ENCODE measurements at regions not wholly inside any gene's neighbourhood (a gene's known extent, or its start where the extent isn't known, plus 50 kb on each side); places are given as distances from the start of the nearest gene placed in this dataset.

DNA sequence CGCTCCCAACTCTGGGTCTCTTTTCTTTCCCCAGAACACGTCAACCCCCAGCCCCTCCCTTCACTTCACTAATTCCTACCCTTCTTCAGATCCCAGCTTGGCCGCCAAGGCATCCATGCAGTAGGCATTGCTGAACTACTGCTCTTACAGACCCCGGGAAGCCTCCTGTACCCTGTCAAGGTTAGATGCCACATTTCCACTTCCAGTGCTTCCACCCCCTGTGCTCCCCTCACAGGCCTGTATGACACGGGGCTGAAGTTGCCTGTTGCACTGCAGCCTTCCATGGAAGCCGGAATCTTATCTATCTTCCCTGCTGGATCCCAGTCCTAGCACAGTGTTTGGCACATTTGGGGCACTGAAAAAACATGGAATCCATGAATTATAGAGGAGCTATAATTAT is 99.0 kb upstream of the SOD1 start:
- no peak overlapping the region for H3K27ac ChIP-seq (ENCODE audit: low read depth, low read length)
- no peak overlapping the region for H3K9ac ChIP-seq (ENCODE audit: low read length)
- no peaks in the 10 kb centered on the region for H3K36me3 ChIP-seq (ENCODE audit: control insufficient read depth, insufficient read depth, low read length)
- H3K4me1 ChIP-seq (ENCODE audit: control insufficient read depth, insufficient read depth, low read length), result no peaks in the 10 kb centered on the region
- H3K27me3 ChIP-seq (ENCODE audit: control insufficient read depth, insufficient read depth, low read length), result peaks cover 10% of the 10 kb centered on the region
- no peak overlapping the region for H3K4me3 ChIP-seq (ENCODE audit: low read length)

- Histone ChIP-seq H3K27ac (ENCODE audit: low read depth, low read length) (no peak overlapping the region), H3K9ac (ENCODE audit: low read length) (no peak overlapping the region), H3K4me1 (ENCODE audit: control insufficient read depth, insufficient read depth, low read length) (no peaks in the 10 kb centered on the region), H3K27me3 (ENCODE audit: control insufficient read depth, insufficient read depth, low read length) (peaks cover 10% of the 10 kb centered on the region), H3K4me3 (ENCODE audit: low read length) (peak overlapping the region; percentile 67), H3K36me3 (ENCODE audit: control insufficient read depth, insufficient read depth, low read length) (no peaks in the 10 kb centered on the region)
Observed at GRCh38 chr21:31559368-31560119, 99.9 kb upstream of the SOD1 start.

DNA sequence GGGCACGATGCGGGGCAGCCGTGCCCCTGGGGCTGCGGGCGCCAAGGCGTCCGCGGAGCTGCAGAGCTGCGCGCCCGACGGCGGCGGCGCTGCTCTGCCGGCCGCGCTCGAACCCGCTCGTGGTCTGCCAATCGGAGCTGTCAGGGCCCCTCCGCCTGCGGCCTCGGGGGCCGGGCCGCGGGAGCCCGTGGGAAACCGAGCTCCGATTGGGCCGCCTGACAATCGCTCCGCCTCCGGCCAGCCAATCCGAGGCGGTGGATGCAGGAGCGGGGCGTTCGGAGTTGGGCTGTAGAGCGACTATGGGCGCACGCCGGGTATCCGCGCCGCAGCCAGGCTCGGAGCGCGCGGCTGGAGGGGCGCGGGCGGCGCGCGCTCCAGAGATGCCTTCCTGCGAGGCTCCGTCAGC is 100.5 kb upstream of the SOD1 start:
- H3K27me3 ChIP-seq (ENCODE audit: control insufficient read depth, insufficient read depth, low read length), result peaks cover 10% of the 10 kb centered on the region
- no peak overlapping the region for H3K27ac ChIP-seq (ENCODE audit: low read depth, low read length)
- no peaks in the 10 kb centered on the region for H3K36me3 ChIP-seq (ENCODE audit: control insufficient read depth, insufficient read depth, low read length)
- H3K4me3 ChIP-seq (ENCODE audit: low read length), result peak overlapping the region; percentile 70
- H3K9ac ChIP-seq (ENCODE audit: low read length), result no peak overlapping the region
- no peaks in the 10 kb centered on the region for H3K4me1 ChIP-seq (ENCODE audit: control insufficient read depth, insufficient read depth, low read length)

GRCh38 chr21:31558189-31558961 is 101.1 kb upstream of the SOD1 start:
- H3K36me3 ChIP-seq (ENCODE audit: control insufficient read depth, insufficient read depth, low read length), result no peaks in the 10 kb centered on the region
- no peak overlapping the region for H3K9ac ChIP-seq (ENCODE audit: low read length)
- no peak overlapping the region for H3K27ac ChIP-seq (ENCODE audit: low read depth, low read length)
- H3K4me1 ChIP-seq (ENCODE audit: control insufficient read depth, insufficient read depth, low read length), result no peaks in the 10 kb centered on the region
- peaks cover 10% of the 10 kb centered on the region for H3K27me3 ChIP-seq (ENCODE audit: control insufficient read depth, insufficient read depth, low read length)
- H3K4me3 ChIP-seq (ENCODE audit: low read length), result peak overlapping the region; percentile 70

DNA sequence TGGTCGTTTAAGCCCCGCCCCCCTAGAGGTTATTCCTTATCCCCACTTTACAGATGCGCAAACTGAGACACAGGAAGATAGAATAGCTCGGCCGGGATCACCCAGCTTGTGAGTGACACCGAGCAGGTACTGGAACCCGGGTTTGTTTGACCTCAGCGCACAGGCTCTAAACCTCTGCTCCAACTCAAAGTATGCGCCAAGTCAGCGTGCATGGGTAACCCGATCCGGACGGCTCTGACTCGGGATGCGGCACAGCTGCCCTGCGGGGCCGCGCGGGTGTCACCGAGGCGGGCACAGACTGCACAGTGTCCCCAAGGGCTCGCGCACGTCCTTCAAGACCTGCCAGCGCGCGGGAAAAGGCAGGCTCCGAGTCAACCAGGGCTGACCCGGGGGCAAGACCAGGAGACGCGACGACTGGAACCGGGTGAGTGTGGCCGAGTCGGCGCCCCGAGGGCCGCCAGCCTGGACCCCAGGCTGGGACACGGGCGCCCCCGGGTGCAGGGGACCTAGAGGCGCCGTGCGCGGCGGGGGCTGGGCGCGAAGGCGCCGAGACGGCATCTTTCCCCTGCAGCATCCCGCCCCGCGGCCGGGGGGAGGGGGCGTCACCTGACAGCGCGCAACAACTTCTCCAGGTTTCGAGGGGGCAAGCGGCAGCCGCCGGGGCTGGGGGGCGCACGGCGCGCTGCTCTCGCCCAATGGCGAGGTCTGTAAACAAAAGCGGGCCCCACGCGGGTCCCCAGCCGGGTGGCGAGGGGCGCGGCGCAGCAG is 101.9 kb upstream of the SOD1 start:
- peak overlapping the region; percentile 70 for H3K4me3 ChIP-seq (ENCODE audit: low read length)
- H3K36me3 ChIP-seq (ENCODE audit: control insufficient read depth, insufficient read depth, low read length), result no peaks in the 10 kb centered on the region
- no peaks in the 10 kb centered on the region for H3K4me1 ChIP-seq (ENCODE audit: control insufficient read depth, insufficient read depth, low read length)
- H3K9ac ChIP-seq (ENCODE audit: low read length), result no peak overlapping the region
- H3K27me3 ChIP-seq (ENCODE audit: control insufficient read depth, insufficient read depth, low read length), result peaks cover 10% of the 10 kb centered on the region
- H3K27ac ChIP-seq (ENCODE audit: low read depth, low read length), result no peak overlapping the region

DNA sequence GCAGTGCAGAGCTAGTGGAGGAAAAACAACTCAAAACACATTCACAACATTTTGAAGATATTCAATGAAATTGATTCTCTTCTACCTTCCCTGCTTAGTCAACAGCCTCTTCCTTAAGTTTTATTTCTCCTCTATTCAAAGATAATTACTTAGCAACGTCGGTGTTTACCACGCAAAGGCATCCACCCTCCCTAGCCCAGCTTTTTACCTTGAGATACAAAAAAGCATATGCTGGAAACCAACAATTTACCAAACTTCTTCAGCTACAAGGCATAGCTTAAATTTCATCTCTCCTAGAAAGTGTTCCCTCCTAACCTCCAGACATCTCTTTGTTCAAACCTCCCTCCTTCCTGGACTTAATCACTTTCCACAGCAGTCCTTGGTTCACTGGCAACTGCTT is 102.8 kb upstream of the SOD1 start:
- Histone ChIP-seq H3K27ac (ENCODE audit: low read depth, low read length) (no peak overlapping the region), H3K9ac (ENCODE audit: low read length) (no peak overlapping the region), H3K27me3 (ENCODE audit: control insufficient read depth, insufficient read depth, low read length) (peaks cover 10% of the 10 kb centered on the region), H3K4me1 (ENCODE audit: control insufficient read depth, insufficient read depth, low read length) (no peaks in the 10 kb centered on the region), H3K36me3 (ENCODE audit: control insufficient read depth, insufficient read depth, low read length) (no peaks in the 10 kb centered on the region), H3K4me3 (ENCODE audit: low read length) (no peak overlapping the region)

DNA sequence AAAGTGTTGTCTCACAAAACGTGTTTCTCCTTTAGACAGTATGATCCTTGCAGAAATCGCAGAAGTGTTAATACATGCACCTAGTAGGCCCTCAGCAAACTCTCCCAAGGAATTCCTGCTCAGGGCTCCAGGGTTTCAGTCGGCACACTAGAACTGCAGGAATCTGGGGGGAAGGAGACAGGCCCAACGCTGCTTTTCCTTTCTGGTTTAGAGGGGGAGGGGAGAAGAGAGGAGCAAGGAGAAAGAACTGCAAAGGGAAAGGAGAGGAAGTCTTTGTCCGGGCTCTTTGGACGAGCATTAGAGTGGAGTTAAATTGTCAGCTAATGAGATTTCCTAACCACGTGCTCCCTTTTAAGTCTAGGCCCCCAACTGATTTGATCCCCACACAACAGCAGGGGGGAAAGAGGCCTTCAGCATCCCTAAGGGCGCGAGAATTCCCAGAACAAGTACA is 103.7 kb upstream of the SOD1 start:
- H3K9ac ChIP-seq (ENCODE audit: low read length), result no peak overlapping the region
- H3K27me3 ChIP-seq (ENCODE audit: control insufficient read depth, insufficient read depth, low read length), result peaks cover 10% of the 10 kb centered on the region
- no peaks in the 10 kb centered on the region for H3K4me1 ChIP-seq (ENCODE audit: control insufficient read depth, insufficient read depth, low read length)
- no peak overlapping the region for H3K4me3 ChIP-seq (ENCODE audit: low read length)
- H3K36me3 ChIP-seq (ENCODE audit: control insufficient read depth, insufficient read depth, low read length), result no peaks in the 10 kb centered on the region
- no peak overlapping the region for H3K27ac ChIP-seq (ENCODE audit: low read depth, low read length)

DNA sequence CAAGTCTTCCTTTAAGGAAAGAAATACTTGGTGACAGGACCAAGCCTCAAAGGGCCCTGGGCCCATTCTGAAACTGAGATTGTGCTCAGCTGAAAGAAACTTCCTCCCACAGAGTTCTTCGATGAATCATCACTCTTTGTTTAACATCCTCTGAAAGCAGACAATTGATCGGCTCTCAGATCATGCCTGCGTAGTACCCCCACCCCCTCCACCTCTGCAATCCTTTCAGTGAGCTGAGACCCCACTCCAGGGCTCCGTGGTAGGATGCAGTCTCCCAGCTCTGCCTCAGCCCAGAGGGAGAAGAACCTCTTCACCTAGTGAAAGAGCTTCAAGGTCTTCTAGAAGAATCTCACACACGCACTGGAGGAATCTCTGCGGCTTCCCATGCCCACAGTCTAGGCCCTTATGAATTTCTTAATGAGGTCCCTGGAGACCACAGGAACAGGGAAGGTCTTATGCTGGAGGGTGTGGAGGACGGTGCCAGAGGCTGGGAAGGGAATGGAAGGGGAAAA is 104.9 kb upstream of the SOD1 start:
- no peaks in the 10 kb centered on the region for H3K36me3 ChIP-seq (ENCODE audit: control insufficient read depth, insufficient read depth, low read length)
- H3K4me3 ChIP-seq (ENCODE audit: low read length), result no peak overlapping the region
- H3K9ac ChIP-seq (ENCODE audit: low read length), result no peak overlapping the region
- H3K27me3 ChIP-seq (ENCODE audit: control insufficient read depth, insufficient read depth, low read length), result peaks cover 10% of the 10 kb centered on the region
- H3K27ac ChIP-seq (ENCODE audit: low read depth, low read length), result no peak overlapping the region
- H3K4me1 ChIP-seq (ENCODE audit: control insufficient read depth, insufficient read depth, low read length), result no peaks in the 10 kb centered on the region

DNA sequence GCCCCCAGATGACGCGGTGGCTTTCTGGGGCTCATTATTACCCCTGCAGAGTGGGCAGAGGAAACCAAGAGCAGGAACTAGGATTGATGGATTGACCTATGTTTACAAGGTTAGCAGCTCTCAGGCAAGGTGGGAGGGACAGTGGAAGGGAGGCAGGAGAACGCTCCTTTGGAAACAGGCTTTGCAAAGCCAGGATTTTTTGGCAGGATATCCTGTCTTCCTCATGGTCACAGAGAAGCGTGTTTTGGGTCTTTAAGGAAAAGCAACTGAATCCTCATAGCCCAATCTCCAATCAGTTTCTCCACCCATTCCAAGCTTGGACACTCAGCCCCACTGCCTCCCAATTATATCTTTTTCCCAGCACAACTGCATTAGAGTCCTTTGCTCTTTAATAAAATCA is 105.6 kb upstream of the SOD1 start:
- no peaks in the 10 kb centered on the region for H3K36me3 ChIP-seq (ENCODE audit: control insufficient read depth, insufficient read depth, low read length)
- H3K4me3 ChIP-seq (ENCODE audit: low read length), result no peak overlapping the region
- H3K27me3 ChIP-seq (ENCODE audit: control insufficient read depth, insufficient read depth, low read length), result peaks cover 10% of the 10 kb centered on the region
- H3K9ac ChIP-seq (ENCODE audit: low read length), result no peak overlapping the region
- no peaks in the 10 kb centered on the region for H3K4me1 ChIP-seq (ENCODE audit: control insufficient read depth, insufficient read depth, low read length)
- no peak overlapping the region for H3K27ac ChIP-seq (ENCODE audit: low read depth, low read length)

DNA sequence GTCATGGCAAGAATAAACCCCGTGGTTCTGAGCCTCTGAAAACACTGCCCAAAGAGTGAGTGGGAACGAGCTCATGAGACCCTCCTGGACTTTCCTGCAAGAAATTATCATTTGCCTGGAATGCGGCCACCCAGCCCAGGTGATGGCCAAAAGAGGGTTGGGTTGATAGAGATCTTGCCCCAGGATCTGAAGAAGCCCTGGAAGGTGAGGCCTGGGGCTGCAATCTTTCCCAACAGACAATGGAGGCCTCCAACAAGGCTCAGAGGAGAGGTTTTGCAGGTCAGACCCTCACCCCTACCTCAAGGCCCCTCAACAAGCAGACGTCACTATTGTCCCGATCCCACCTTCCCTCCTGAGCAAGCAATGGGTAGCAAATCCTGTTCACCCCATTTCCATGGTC is 106.0 kb upstream of the SOD1 start:
- Histone ChIP-seq H3K27me3 (ENCODE audit: control insufficient read depth, insufficient read depth, low read length) (peaks cover 10% of the 10 kb centered on the region), H3K36me3 (ENCODE audit: control insufficient read depth, insufficient read depth, low read length) (no peaks in the 10 kb centered on the region), H3K4me1 (ENCODE audit: control insufficient read depth, insufficient read depth, low read length) (no peaks in the 10 kb centered on the region), H3K4me3 (ENCODE audit: low read length) (no peak overlapping the region), H3K27ac (ENCODE audit: low read depth, low read length) (no peak overlapping the region), H3K9ac (ENCODE audit: low read length) (no peak overlapping the region)

DNA sequence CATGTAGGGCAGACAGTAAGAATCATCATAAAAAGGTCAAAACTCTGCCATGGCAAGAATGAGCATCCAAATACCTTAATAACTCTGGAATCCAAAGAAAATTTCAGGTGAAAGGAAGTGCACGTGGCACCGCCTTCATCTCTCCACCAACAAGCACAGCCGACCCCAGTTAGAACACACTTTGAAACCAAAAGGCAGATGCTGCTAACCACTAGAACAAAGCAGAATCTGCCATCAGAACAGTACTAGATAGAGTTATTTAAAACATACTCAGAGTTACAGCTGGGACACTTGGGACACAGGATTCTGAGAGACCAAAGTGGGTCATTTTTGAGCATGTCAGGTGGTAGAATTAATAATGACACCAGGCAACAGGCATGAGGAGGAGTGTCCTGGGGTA is 106.7 kb upstream of the SOD1 start:
- Histone ChIP-seq H3K36me3 (ENCODE audit: control insufficient read depth, insufficient read depth, low read length) (no peaks in the 10 kb centered on the region), H3K4me3 (ENCODE audit: low read length) (no peak overlapping the region), H3K9ac (ENCODE audit: low read length) (no peak overlapping the region), H3K4me1 (ENCODE audit: control insufficient read depth, insufficient read depth, low read length) (no peaks in the 10 kb centered on the region), H3K27ac (ENCODE audit: low read depth, low read length) (no peak overlapping the region), H3K27me3 (ENCODE audit: control insufficient read depth, insufficient read depth, low read length) (peaks cover 6% of the 10 kb centered on the region)

DNA sequence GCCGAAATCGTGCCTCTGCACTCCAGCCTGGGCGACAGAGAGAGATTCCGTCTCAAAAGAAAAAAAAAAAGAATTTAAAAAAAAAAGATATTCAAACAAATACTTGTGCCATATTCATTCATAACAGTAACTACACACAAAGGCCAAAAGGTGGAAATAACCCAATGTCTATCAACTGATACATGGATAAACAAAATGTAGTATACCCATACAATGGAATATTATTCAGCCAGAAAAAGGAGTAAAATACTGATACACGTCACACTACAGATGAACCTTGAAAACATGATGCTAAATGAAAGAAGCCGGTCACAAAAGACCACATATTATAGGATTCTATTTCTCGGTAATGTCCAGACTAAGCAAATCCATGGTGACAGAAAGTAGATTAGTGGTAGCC is 109.4 kb upstream of the SOD1 start:
- no peak overlapping the region for H3K27ac ChIP-seq (ENCODE audit: low read depth, low read length)

More for the DNA sequence above, 109.4 kb upstream of the SOD1 start:
- Histone ChIP-seq H3K36me3 (ENCODE audit: control insufficient read depth, insufficient read depth, low read length) (no peaks in the 10 kb centered on the region), H3K9ac (ENCODE audit: low read length) (no peak overlapping the region), H3K27me3 (ENCODE audit: control insufficient read depth, insufficient read depth, low read length) (no peaks in the 10 kb centered on the region), H3K4me3 (ENCODE audit: low read length) (no peak overlapping the region), H3K4me1 (ENCODE audit: control insufficient read depth, insufficient read depth, low read length) (no peaks in the 10 kb centered on the region)

Data from rectal smooth muscle tissue (tissue), 1 donor.